ENCODE measurements at regions not wholly inside any gene's neighbourhood (a gene's known extent, or its start where the extent isn't known, plus 50 kb on each side); places are given as distances from the start of the nearest gene placed in this dataset.

DNA sequence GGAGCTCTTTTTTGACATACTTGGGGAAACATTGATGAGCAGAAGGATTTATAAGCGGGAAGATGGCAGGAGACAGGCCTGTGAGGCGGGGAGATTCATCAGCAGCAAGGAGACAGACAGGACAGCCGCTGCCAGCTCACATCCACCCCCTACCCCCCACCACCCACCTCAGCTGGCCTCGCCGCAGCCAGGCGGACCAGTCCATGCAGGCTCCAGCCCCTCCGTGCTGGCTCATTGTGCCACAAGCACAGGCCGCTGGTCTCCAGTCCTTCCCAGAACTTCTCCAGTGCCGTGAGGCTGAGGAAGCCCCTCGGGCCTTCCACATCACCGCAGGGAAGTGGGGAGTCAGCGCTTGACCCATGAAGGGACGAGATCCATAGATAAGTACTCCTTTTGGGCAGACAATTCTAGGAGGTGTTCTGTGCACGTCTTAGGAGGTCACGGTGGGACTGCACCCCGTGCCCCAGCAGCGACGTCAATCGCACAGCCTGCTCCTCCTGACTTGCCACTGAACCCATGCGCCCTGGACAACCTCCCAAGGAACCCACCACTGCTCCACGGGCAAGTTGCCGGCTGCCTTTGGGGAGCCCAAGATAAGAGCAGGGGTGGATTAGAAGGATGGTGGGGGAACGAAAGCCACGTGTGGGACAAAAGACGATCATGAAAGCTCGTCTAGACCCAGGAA, 323.6 kb downstream of the C16orf95 start:
- TF ChIP-seq POLR2A (IDR thresholded peaks at IDR 0.05; ENCODE audit: low read length) (no peak), GATA1 (IDR thresholded peaks at IDR 0.05; ENCODE audit: low read depth, low read length) (no peak)

Measured in erythroblast (primary cell).